Heart left ventricle (tissue), 13 donors: ENCODE measurements at regions not wholly inside any gene's neighbourhood (a gene's known extent, or its start where the extent isn't known, plus 50 kb on each side); places are given as distances from the start of the nearest gene placed in this dataset.

ENCODE experiments used
- POLR2A ChIP-seq, 2 donors: fragments of 450-650 bp; IDR thresholded peaks; one replicate each; pipeline ENCODE4 v1.6.1; 2017; ENCODE audit warnings: antibody characterized with exemption in 2 of 2, mild to moderate bottlenecking in 2 of 2, moderate library complexity in 2 of 2
- TF ChIP-seq, protein P1 (sequence below), 12 donors: fragments of 200-600 bp; sonication (generic) in 4 of 12; IDR thresholded peaks; one replicate each; pipeline versions ENCODE4 v1.5.0 to v1.8.0; 2018 to 2022; ENCODE audit warnings: antibody characterized with exemption in 12 of 12, mild to moderate bottlenecking in 5 of 12
- donor health status: ischemic (EF 13 %, LVEDD 7.1; RV severe dilation, severe dysfunction).
- donor health status: DM: no; HTN: yes; CAD: no.
- donor health status: DM: no; HTN: no; CAD: no.
- donor health status: ischemic (EF 25% LVEDD 6.9; RV normal size, moderate dysfunction).
- donor health status: ischemic (EF 25% LVEDD 5.7; RV mildly dilated, moderate dysfunction).
- donor health status: ischemic (EF 35%, LVEDD 5.7; RV mildly dilated, moderate dysfunction).
- donor health status: nonischemic (EF 11% LVEDD 7.7; RV severe dilation, severe dysfunction).
- donor health status: DM: yes; HTN: yes; CAD: no.
- donor health status: PGD.
- donor health status: ischemic (EF 29% LVEDD 5.4; RV normal size, mild dysfunction).
- donor health status: nonischemic (EF 23%, LVEDD 6.1; RV moderate dilation, normal function).

DNA sequence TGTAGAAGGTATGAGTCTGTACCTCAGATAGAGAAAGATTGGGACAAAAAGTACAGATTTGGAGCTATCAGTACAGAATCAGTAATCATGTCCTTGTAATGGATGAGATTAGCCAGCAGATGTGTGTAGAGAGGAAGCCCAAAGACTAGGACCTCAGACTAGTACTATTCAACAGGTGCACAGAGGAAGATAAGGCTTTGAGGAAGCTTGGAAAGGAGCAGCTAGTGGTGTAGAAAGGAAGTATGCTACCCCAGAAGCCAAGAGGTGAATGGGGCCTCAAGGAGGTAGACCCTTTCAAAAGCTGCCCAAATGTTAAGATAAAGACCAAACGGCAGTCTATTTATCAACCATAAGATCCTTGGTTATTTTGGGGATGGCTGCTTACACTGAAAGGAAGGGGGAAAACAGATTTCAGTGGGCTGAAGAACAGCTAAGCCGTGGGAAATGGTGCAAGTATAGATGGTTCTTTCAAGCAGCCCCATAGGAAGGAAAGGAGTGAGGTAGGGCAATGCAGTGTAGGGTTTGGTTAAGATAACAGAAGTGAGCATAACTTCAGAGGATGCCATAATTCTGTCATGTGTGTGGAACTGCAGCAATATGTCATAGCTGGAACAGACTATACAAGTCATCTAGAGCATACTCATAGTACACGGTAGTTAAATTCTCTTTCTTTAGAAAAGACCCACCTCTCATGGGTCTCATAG, 221.7 kb downstream of the HHIPL2 start:
- TF ChIP-seq POLR2A (IDR thresholded peaks at IDR 0.05) = no peak
- TF ChIP-seq, protein P1, sequence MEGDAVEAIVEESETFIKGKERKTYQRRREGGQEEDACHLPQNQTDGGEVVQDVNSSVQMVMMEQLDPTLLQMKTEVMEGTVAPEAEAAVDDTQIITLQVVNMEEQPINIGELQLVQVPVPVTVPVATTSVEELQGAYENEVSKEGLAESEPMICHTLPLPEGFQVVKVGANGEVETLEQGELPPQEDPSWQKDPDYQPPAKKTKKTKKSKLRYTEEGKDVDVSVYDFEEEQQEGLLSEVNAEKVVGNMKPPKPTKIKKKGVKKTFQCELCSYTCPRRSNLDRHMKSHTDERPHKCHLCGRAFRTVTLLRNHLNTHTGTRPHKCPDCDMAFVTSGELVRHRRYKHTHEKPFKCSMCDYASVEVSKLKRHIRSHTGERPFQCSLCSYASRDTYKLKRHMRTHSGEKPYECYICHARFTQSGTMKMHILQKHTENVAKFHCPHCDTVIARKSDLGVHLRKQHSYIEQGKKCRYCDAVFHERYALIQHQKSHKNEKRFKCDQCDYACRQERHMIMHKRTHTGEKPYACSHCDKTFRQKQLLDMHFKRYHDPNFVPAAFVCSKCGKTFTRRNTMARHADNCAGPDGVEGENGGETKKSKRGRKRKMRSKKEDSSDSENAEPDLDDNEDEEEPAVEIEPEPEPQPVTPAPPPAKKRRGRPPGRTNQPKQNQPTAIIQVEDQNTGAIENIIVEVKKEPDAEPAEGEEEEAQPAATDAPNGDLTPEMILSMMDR (IDR thresholded peaks at IDR 0.05) = no peak
